ENCODE measurements at regions not wholly inside any gene's neighbourhood (a gene's known extent, or its start where the extent isn't known, plus 50 kb on each side); places are given as distances from the start of the nearest gene placed in this dataset.

- H3K27me3 Mint-ChIP-seq (ENCODE audit: insufficient read depth, low read depth), result no peaks in the 10 kb centered on the region
- no peak for DNase-seq (ENCODE audit: low spot score)
- H3K79me2 ChIP-seq (ENCODE audit: low read depth), result no peaks in the 10 kb centered on the region
- no peak overlapping the region for H3K27ac Mint-ChIP-seq
- H3K4me2 ChIP-seq, result no peak overlapping the region
- TF ChIP-seq CTCF (IDR thresholded peaks at IDR 0.05) (no peak), EZH2phosphoT487 (IDR thresholded peaks at IDR 0.05) (no peak), EZH2 (IDR thresholded peaks at IDR 0.05) (no peak)
- peaks cover 8% of the 10 kb centered on the region for H3K4me1 ChIP-seq
- H3K27ac ChIP-seq, result no peak overlapping the region
- H3K36me3 Mint-ChIP-seq, result no peaks in the 10 kb centered on the region
- H3K9me3 ChIP-seq (ENCODE audit: low read depth), result no peaks in the 10 kb centered on the region
- H3K36me3 ChIP-seq, result no peaks in the 10 kb centered on the region
- no peaks in the 10 kb centered on the region for H3K9me3 Mint-ChIP-seq
- H3K4me3 Mint-ChIP-seq, result no peak overlapping the region
- peaks cover 4% of the 10 kb centered on the region for H3K4me1 Mint-ChIP-seq
- H3K27me3 ChIP-seq, result no peaks in the 10 kb centered on the region
- no peak overlapping the region for H3K4me3 ChIP-seq
- no peaks in the 10 kb centered on the region for H4K20me1 ChIP-seq (ENCODE audit: low read depth)
- no peaks in the 10 kb centered on the region for H3F3A ChIP-seq (ENCODE audit: low read depth)
- H2AFZ ChIP-seq (replicated peaks), result no peak overlapping the region
- H3K9ac ChIP-seq, result no peak overlapping the region
These were observed 691.1 kb upstream of the PIK3C3 start for GRCh38 chr18:41263956-41264355.

DNA sequence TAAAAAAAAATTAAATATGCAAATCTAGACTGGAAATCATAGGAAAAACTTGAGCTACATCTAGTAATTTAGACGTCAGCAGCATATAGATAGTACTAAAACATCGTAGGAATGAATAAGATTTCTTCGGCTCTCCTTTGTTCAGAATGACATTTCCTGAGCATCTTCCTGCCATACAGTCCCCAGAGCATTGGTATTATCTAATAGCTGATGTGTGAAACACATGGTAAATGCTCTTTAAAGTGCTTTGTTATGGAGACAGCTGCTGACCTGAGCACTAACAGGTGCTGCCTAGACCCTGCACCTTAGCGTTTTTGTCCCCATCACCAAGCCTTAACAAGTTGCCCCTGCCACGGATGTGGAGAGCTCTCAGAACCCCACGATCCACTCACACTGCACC is 692.3 kb upstream of the PIK3C3 start:
- peaks cover 4% of the 10 kb centered on the region for H3K4me1 Mint-ChIP-seq
- H3K27me3 Mint-ChIP-seq (ENCODE audit: insufficient read depth, low read depth), result no peaks in the 10 kb centered on the region
- no peaks in the 10 kb centered on the region for H3K9me3 ChIP-seq (ENCODE audit: low read depth)
- H3K36me3 ChIP-seq, result no peaks in the 10 kb centered on the region
- no peaks in the 10 kb centered on the region for H3K9me3 Mint-ChIP-seq
- TF ChIP-seq CTCF (IDR thresholded peaks at IDR 0.05), result no peak
- no peak for TF ChIP-seq EZH2 (IDR thresholded peaks at IDR 0.05)
- TF ChIP-seq EZH2phosphoT487 (IDR thresholded peaks at IDR 0.05), result no peak
- H3K27me3 ChIP-seq, result no peaks in the 10 kb centered on the region
- H3K36me3 Mint-ChIP-seq, result no peaks in the 10 kb centered on the region
- no peaks in the 10 kb centered on the region for H3F3A ChIP-seq (ENCODE audit: low read depth)
- DNase-seq (ENCODE audit: low spot score), result no peak
- peaks cover 8% of the 10 kb centered on the region for H3K4me1 ChIP-seq
- H3K27ac ChIP-seq, result no peak overlapping the region
- no peak overlapping the region for H3K4me2 ChIP-seq
- no peak overlapping the region for H3K9ac ChIP-seq
- H3K4me3 ChIP-seq, result no peak overlapping the region
- H4K20me1 ChIP-seq (ENCODE audit: low read depth), result no peaks in the 10 kb centered on the region
- H3K27ac Mint-ChIP-seq, result no peak overlapping the region
- H3K79me2 ChIP-seq (ENCODE audit: low read depth), result no peaks in the 10 kb centered on the region
- no peak overlapping the region for H2AFZ ChIP-seq (replicated peaks)
- H3K4me3 Mint-ChIP-seq, result no peak overlapping the region

- no peaks in the 10 kb centered on the region for H3K27me3 ChIP-seq
- H3K9ac ChIP-seq, result no peak overlapping the region
- Mint-ChIP-seq H3K4me3 (no peak overlapping the region), H3K27ac (no peak overlapping the region), H3K36me3 (no peaks in the 10 kb centered on the region), H3K9me3 (no peaks in the 10 kb centered on the region), H3K4me1 (no peaks in the 10 kb centered on the region), H3K27me3 (ENCODE audit: insufficient read depth, low read depth) (no peaks in the 10 kb centered on the region)
- H2AFZ ChIP-seq (replicated peaks), result no peak overlapping the region
- no peaks in the 10 kb centered on the region for H3F3A ChIP-seq (ENCODE audit: low read depth)
- H3K27ac ChIP-seq, result no peak overlapping the region
- H3K36me3 ChIP-seq, result no peaks in the 10 kb centered on the region
- no peak overlapping the region for H3K4me2 ChIP-seq
- no peaks in the 10 kb centered on the region for H3K79me2 ChIP-seq (ENCODE audit: low read depth)
- H4K20me1 ChIP-seq (ENCODE audit: low read depth), result no peaks in the 10 kb centered on the region
- no peaks in the 10 kb centered on the region for H3K9me3 ChIP-seq (ENCODE audit: low read depth)
- no peaks in the 10 kb centered on the region for H3K4me1 ChIP-seq
- no peak for TF ChIP-seq EZH2phosphoT487 (IDR thresholded peaks at IDR 0.05)
- TF ChIP-seq CTCF (IDR thresholded peaks at IDR 0.05), result no peak
- TF ChIP-seq EZH2 (IDR thresholded peaks at IDR 0.05), result no peak
- no peak overlapping the region for H3K4me3 ChIP-seq
- no peak for DNase-seq (ENCODE audit: low spot score)
These were observed 710.4 kb upstream of the PIK3C3 start for GRCh38 chr18:41244591-41245037.
